GM12874 (cell line): ENCODE measurements at regions not wholly inside any gene's neighbourhood (a gene's known extent, or its start where the extent isn't known, plus 50 kb on each side); places are given as distances from the start of the nearest gene placed in this dataset.

ENCODE experiments used
- TF ChIP-seq, protein P1 (sequence below): IDR thresholded peaks from 2 replicates; pipeline ENCODE4 v1.5.1; 2011; ENCODE audit warnings: low read depth, mild to moderate bottlenecking, control low read depth, low read length, moderate library complexity; ENCODE audit not compliant: insufficient read depth

DNA sequence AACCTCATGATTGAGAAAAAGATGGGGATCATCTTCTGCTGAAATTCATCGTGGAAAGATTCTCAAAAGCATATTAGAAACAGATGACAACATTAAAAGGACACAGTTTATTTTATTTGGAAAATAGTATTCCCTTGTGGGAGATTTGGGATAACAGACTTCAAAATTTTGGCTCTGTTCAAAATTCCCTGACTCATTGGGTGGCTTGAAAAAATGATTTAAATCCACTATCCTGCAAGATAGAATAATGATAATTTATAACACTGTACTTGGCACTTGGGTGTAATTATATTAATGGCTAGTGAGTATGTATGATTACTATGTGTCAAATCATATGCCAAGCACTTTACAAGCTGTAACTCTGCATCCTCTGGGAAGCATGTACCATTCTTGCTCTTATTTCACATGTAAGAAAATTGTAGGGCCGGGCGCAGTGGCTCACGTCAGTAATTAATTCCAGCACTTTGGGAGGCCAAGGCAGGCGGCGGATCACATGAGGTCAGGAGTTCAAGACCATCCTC is 128.8 kb downstream of the LMNTD1 start:
- TF ChIP-seq, protein P1, sequence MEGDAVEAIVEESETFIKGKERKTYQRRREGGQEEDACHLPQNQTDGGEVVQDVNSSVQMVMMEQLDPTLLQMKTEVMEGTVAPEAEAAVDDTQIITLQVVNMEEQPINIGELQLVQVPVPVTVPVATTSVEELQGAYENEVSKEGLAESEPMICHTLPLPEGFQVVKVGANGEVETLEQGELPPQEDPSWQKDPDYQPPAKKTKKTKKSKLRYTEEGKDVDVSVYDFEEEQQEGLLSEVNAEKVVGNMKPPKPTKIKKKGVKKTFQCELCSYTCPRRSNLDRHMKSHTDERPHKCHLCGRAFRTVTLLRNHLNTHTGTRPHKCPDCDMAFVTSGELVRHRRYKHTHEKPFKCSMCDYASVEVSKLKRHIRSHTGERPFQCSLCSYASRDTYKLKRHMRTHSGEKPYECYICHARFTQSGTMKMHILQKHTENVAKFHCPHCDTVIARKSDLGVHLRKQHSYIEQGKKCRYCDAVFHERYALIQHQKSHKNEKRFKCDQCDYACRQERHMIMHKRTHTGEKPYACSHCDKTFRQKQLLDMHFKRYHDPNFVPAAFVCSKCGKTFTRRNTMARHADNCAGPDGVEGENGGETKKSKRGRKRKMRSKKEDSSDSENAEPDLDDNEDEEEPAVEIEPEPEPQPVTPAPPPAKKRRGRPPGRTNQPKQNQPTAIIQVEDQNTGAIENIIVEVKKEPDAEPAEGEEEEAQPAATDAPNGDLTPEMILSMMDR = no peak

DNA sequence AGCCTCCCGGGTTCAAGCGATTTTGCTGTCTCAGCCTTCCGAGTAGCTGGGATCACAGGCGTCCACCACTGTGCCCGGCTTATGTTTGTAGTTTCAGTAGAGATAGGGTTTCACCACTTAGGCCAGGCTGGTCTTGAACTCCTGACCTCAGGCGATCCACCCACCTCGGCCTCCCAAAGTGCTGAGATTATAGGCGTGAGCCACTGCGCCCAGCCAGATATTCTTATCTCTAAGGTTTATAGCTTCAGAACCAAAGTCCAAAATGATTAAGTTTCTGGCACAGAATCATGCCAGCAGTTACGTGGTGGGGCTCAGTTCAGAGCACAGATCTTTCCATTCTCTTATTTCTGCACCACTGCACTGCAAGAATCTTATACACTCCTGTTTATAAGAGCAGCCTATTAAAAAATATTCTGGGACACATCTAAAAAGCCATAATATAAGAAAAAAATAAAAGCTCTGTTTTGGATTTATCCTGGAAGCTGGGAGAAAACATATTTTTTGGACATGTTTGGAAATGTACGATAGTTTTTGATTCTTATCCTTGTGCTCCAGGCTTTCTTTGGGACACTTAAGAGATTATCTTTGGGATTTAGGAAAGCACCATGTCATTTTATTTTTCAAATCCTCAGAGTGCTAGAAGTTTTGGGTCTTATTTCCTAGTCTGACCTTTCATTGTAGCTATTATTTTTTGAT is 129.6 kb downstream of the LMNTD1 start:
- TF ChIP-seq, protein P1 = no peak

DNA sequence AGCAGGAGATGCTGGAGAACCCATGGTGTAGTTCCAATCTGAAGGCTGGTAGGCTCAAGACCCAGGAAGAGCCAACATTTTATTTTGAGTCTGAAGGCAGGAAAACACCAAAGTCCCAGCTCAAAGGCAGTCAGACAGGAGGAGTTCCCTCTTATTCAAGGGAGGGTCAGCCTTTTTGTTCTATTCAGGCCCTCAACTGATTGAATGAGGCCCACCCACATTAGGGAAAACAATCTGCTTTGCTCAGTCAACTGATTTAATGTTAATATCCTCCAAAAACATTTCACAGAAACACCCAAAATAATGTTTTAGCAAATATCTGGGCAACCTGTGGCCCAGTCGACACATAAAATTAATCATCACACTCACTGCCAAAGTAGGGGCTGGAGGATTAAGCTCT is 130.8 kb downstream of the LMNTD1 start:
- TF ChIP-seq, protein P1 = no peak

DNA sequence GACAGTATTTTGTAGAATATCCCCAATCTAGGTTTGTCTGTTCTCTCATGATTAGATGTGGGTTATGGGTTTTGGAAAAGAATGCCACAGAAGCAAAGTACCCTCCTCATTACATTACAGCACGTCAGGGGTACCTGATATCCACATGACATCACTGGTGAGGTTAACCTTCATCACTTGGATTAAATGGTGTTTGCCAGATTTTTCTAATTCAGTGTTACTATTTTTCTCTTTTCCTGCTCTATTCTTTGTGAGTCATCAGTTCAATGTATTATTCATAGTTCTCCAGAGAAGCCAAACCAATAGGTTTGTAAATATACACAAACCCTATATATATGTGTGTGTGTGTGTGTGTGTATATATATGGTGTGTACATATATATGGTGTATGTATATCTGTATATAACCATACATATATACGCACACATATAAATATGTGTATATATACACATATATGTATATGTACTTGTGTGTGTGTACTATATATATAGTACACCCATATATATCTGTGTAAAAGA is 131.4 kb downstream of the LMNTD1 start:
- TF ChIP-seq, protein P1 = no peak

DNA sequence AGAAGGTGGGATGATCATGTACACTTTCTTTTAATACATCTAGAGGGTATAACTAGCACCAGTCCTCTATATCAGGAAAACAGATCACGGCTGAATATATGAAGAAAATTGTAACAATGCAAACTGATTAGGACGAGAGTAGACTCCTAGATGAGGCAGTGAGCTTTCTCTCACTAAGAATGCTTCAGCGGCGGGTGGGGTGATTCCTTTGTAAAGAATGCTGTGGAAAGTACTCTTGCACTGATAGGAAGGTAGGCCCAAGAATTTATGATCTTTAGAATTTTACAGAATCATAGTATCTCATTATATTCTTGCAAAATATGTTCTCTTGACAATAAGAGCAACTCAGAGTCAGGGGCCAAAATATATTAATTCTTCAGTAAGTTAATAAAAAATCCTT is 133.0 kb downstream of the LMNTD1 start:
- TF ChIP-seq, protein P1 = no peak

DNA sequence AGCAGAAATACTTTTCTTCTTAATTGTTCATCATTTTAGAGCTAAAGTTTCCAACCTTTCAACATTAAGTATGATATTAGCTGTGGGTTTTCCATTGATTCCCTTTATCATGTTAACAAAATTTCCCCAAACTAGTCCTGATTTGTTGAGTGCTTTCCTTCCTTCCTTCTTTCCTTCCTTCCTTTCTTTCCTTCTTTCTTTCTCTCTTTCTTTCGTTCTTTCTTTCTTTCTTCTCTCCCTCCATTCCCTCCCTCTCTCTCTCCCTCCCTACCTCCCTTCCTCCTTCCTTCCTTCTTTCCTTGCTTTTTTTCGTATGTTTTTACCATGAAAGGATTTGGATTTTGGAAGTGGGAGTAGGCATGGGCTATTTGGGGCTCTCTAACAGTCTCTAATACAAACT is 133.5 kb downstream of the LMNTD1 start:
- TF ChIP-seq, protein P1 = no peak

DNA sequence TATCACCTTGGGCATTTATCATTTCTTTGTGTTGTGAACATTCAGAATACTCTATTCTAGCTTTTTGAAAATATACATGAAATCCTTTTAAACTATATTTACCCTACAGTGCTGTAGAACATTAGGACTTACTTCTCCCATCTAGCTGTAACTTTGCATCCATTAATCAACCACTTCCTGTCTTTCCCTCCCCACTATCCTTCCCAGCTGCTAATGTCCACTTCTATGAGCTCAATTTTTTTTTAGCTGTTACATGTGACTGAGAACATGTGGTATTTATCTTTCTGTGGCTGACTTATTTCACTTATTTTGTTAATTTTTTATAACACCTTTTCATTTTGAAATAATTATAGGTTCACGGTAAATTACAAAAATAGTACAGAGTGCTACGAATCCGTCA is 136.0 kb downstream of the LMNTD1 start:
- TF ChIP-seq, protein P1 = no peak
